NCI-H2029 treated with DMSO at 0.1 percent for 48 hours (cell line): ENCODE measurements at regions not wholly inside any gene's neighbourhood (a gene's known extent, or its start where the extent isn't known, plus 50 kb on each side); places are given as distances from the start of the nearest gene placed in this dataset.

Experiments
- DNase-seq: peaks from one replicate; lab custom pipeline; 2025; lab: John Stamatoyannopoulos, UW

- DNase-seq: no peak
Observed at GRCh38 chr16:86747761-86748160, 169.4 kb downstream of the FOXL1 start.

- no peak for DNase-seq
Observed at GRCh38 chr16:86748652-86749051, 170.3 kb downstream of the FOXL1 start.

GRCh38 chr16:86751076-86752030, 173.0 kb downstream of the FOXL1 start:
- DNase-seq: no peak

GRCh38 chr16:86752582-86753175, 174.3 kb downstream of the FOXL1 start:
- DNase-seq: no peak

- DNase-seq: no peak
Observed at GRCh38 chr16:86753399-86753798, 175.1 kb downstream of the FOXL1 start.

GRCh38 chr16:86755571-86756006, 177.2 kb downstream of the FOXL1 start:
- no peak for DNase-seq

GRCh38 chr16:86756882-86757703, 178.7 kb downstream of the FOXL1 start:
- no peak for DNase-seq

- no peak for DNase-seq
Observed at GRCh38 chr16:86757704-86758040, 179.3 kb downstream of the FOXL1 start.

GRCh38 chr16:86758932-86759331, 180.6 kb downstream of the FOXL1 start:
- no peak for DNase-seq

- no peak for DNase-seq
Observed at GRCh38 chr16:86761111-86762031, 183.0 kb downstream of the FOXL1 start.

- DNase-seq: no peak
Observed at GRCh38 chr16:86762095-86762494, 183.7 kb downstream of the FOXL1 start.

- no peak for DNase-seq
Observed at GRCh38 chr16:86763819-86764218, 185.5 kb downstream of the FOXL1 start.

- DNase-seq: no peak
Observed at GRCh38 chr16:86764551-86764950, 186.2 kb downstream of the FOXL1 start.

- no peak for DNase-seq
Observed at GRCh38 chr16:86765389-86766026, 187.2 kb downstream of the FOXL1 start.

GRCh38 chr16:86766700-86767099, 188.4 kb downstream of the FOXL1 start:
- DNase-seq: no peak

GRCh38 chr16:86768228-86768791, 190.0 kb downstream of the FOXL1 start:
- DNase-seq: no peak

- DNase-seq: no peak
Observed at GRCh38 chr16:86768999-86769398, 190.7 kb downstream of the FOXL1 start.

- no peak for DNase-seq
Observed at GRCh38 chr16:86771506-86772460, 193.4 kb downstream of the FOXL1 start.

- DNase-seq: no peak
Observed at GRCh38 chr16:86772671-86773353, 194.5 kb downstream of the FOXL1 start.
